ENCODE measurements at regions not wholly inside any gene's neighbourhood (a gene's known extent, or its start where the extent isn't known, plus 50 kb on each side); places are given as distances from the start of the nearest gene placed in this dataset.

DNA sequence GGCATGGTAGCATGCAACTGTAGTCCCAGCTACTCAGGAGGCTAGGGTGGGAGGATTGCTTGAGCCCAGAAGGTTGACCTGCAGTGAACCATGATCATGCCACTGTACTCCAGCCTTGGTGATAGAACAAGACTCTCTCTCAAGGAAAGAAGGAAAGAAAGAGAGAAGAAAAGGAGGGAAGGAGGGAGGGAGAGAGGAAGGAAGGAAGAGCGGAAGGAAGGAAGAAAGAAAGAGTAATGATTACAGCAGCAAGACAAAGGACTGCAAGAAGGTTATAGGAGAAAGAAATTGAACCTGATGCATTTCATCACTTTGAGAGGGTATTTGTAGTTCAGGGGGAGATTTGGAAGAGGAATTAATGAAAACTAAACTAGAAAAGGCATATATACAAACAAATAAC is 155.7 kb downstream of the LACC1 start:
- Histone ChIP-seq H4K20me1 (replicated peaks in 1 of 2; ENCODE audit: control insufficient read depth in 1 of 2, insufficient read depth in 2 of 2, low read length in 2 of 2) (no peaks in the 10 kb centered on the region), H2AFZ (ENCODE audit: low read length) (no peak overlapping the region), H3K27ac (ENCODE audit: low read depth, low read length) (no peak overlapping the region), H2BK20ac (ENCODE audit: low read length) (no peak overlapping the region), H4K91ac (replicated peaks; ENCODE audit: insufficient read length, low read length) (no peak overlapping the region), H3K4me1 (replicated peaks in 1 of 4; ENCODE audit: control insufficient read depth in 3 of 4, insufficient read depth in 4 of 4, low read length in 3 of 4) (0 out of 7 replicates have a peak, but pooled peaks cover 0 to 2% (median 0%) of the 10 kb centered on the region in 4 experiments), H3K14ac (ENCODE audit: insufficient read length) (no peak overlapping the region), H3K23ac (ENCODE audit: insufficient read length) (no peak overlapping the region), H3K4ac (replicated peaks; ENCODE audit: insufficient read length, low read depth, low read length) (no peak overlapping the region), H3K56ac (replicated peaks; ENCODE audit: insufficient read length, low read depth, low read length) (no peak overlapping the region), H3K4me2 (ENCODE audit: insufficient read depth in 1 of 2, low read depth in 2 of 2, low read length in 2 of 2) (no peak overlapping the region), H2BK15ac (ENCODE audit: low read length) (no peak overlapping the region), H3K27me3 (replicated peaks in 1 of 4; ENCODE audit: control insufficient read depth in 3 of 4, extremely low read depth in 1 of 4, insufficient read depth in 3 of 4, low read length in 3 of 4) (no peaks in the 10 kb centered on the region), H3K36me3 (ENCODE audit: control insufficient read depth in 2 of 4, insufficient read depth in 4 of 4, low read length in 3 of 4) (no peaks in the 10 kb centered on the region), H4K8ac (ENCODE audit: extremely low read depth, insufficient read depth, low read length) (no peak overlapping the region), H3K79me2 (ENCODE audit: control insufficient read depth in 1 of 2, insufficient read depth in 2 of 2, low read length in 2 of 2) (no peaks in the 10 kb centered on the region), H4K5ac (ENCODE audit: insufficient read length, low read depth, low read length) (no peak overlapping the region), H3K79me1 (ENCODE audit: low read depth, low read length) (no peaks in the 10 kb centered on the region), H3K9me3 (ENCODE audit: insufficient read depth in 2 of 2, low read depth in 1 of 2, low read length in 1 of 2) (no peaks in the 10 kb centered on the region), H3K4me3 (ENCODE audit: extremely low read depth in 1 of 4, insufficient read depth in 2 of 4, low read depth in 3 of 4, low read length in 4 of 4) (no peak overlapping the region), H2BK12ac (ENCODE audit: low read depth, low read length) (no peak overlapping the region), H2AK5ac (ENCODE audit: low read depth, low read length) (no peak overlapping the region), H2BK120ac (replicated peaks; ENCODE audit: low read depth, low read length) (no peak overlapping the region), H3K23me2 (ENCODE audit: low read depth, low read length) (no peaks in the 10 kb centered on the region), H3K9ac (replicated peaks in 1 of 4; ENCODE audit: extremely low read depth in 1 of 4, low read depth in 3 of 4, low read length in 3 of 4) (no peak overlapping the region), H3K18ac (ENCODE audit: extremely low read depth, low read length) (no peak overlapping the region), H2BK5ac (ENCODE audit: low read depth, low read length) (no peak overlapping the region)
- DNase-seq (ENCODE audit: low read depth in 1 of 2, low spot score in 2 of 2) (no peak), FAIRE-seq (no peak)
- CTCF ChIA-PET (ENCODE audit: partially characterized antibody) = interaction anchor here (1.0 to 1.3 kb wide), 2 partner anchors 9 to 127 kb away, joined by 3 to 4 read pairs; no protein-coding TSS in a partner anchor
- 100% methylated on average over 1 of the region's 1 CpG; no CpG with 5 or more reads in 1 of the 2 experiments for WGBS, 2 experiments (ENCODE audit: extremely low coverage in 1 of 2, insufficient coverage in 1 of 2, insufficient read length in 1 of 2, insufficient replicate concordance in 2 of 2, low coverage in 1 of 2, low lambda C conversion rate in 2 of 2, missing lambda C conversion rate in 1 of 2)
- POLR2A ChIA-PET (ENCODE audit: partially characterized antibody) = no interaction called here
- TF ChIP-seq ZNF274 (IDR thresholded peaks at IDR 0.05; ENCODE audit: borderline replicate concordance, extremely low read depth, low read length) (no peak), FOSL1 (IDR thresholded peaks at IDR 0.05; ENCODE audit: insufficient read depth, low read depth, low read length) (no peak), SIN3A (conservative IDR thresholded peaks at IDR 0.05 in 1 of 2, IDR thresholded peaks at IDR 0.05 in 1 of 2; ENCODE audit: low read depth in 1 of 2, low read length in 2 of 2) (no peak), GTF2F1 (IDR thresholded peaks at IDR 0.05; ENCODE audit: borderline replicate concordance, low read depth, low read length) (no peak)
